Activated T-helper 2 cell treated with anti-CD3 and anti-CD28 coated beads, Interferon-gamma antibody, Interleukin-2, Interleukin-4, amounts not matched to agents 10 μg/mL and 5 μg/mL and 100 μg/mL, durations not matched to agents 14 hours and 24 hours and 36 hours (primary cell): ENCODE measurements at regions not wholly inside any gene's neighbourhood (a gene's known extent, or its start where the extent isn't known, plus 50 kb on each side); places are given as distances from the start of the nearest gene placed in this dataset.
"Not testable (repeated sequence)": the region's sequence is repeated elsewhere in the genome, so short reads cannot be mapped to it uniquely, and the experiment has no call there.

ENCODE experiments used
- DNase-seq: peaks from one replicate; pipeline ENCODE4 v3.0.0; 2021; ENCODE audit warnings: low spot score
- H3K27ac Mint-ChIP-seq: one replicate; pipeline ENCODE4 v1.8.0; 2021; ENCODE audit warnings: mixed read lengths
- H3K27me3 Mint-ChIP-seq: one replicate; pipeline ENCODE4 v1.8.0; 2021; ENCODE audit warnings: low read depth, mixed read lengths
- H3K36me3 Mint-ChIP-seq: one replicate; pipeline ENCODE4 v1.8.0; 2021; ENCODE audit warnings: low read depth, mixed read lengths
- H3K4me1 Mint-ChIP-seq: one replicate; pipeline ENCODE4 v1.8.0; 2021; ENCODE audit warnings: low read depth, mixed read lengths
- H3K4me3 Mint-ChIP-seq: one replicate; pipeline ENCODE4 v1.8.0; 2021; ENCODE audit warnings: low read depth, mild to moderate bottlenecking, moderate library complexity, mixed read lengths
- H3K9me3 Mint-ChIP-seq: one replicate; pipeline ENCODE4 v1.8.0; 2021; ENCODE audit warnings: mixed read lengths
- intact Hi-C: fragments of 100-400 bp; cut with micrococcal nuclease; formaldehyde crosslinking; loops from one replicate; pipeline ENCODE4 v1.15.1; 2023

DNA sequence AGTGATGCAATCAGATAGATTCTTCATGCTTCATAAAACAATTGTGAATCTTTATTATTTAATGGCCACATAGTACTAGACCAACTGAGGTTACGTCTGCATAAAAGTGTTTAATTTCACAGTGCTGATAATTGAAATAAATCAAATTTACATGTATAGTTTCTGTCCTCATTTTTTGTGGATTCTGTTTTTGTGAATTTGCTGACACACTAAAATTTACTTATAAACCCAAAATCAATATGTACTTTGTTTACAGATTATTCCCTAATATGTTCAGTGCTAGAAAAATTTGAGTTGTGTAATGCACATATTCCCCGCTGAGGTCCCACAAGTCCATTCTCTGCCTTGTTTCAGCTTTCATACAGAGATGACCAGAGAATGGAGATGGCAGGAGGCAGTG, 759.8 kb downstream of the CENPC start:
- H3K27ac Mint-ChIP-seq, result no peak overlapping the region
- intact Hi-C loops, result no loop called here
- no peaks in the 10 kb centered on the region for H3K27me3 Mint-ChIP-seq
- peaks cover 8% of the 10 kb centered on the region for H3K9me3 Mint-ChIP-seq
- DNase-seq, result no peak
- H3K4me1 Mint-ChIP-seq, result no peaks in the 10 kb centered on the region
- H3K36me3 Mint-ChIP-seq, result no peaks in the 10 kb centered on the region
- H3K4me3 Mint-ChIP-seq, result no peak overlapping the region

DNA sequence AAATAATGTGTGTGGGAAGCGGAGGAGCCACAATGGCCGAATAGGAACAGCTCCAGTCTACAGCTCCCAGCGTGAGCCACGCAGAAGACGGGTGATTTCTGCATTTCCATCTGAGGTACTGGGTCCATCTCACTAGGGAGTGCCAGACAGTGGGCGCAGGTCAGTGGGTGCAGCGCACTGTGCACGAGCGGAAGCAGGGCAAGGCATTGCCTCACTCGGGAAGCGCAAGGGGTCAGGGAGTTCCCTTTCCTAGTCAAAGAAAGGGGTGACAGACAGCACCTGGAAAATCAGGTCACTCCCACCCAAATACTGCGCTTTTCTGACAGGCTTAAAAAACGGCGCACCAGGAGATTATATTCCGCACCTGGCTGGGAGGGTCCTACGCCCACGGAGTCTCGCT, 762.6 kb downstream of the CENPC start:
- H3K4me3 Mint-ChIP-seq, H3K27me3 Mint-ChIP-seq, H3K36me3 Mint-ChIP-seq, intact Hi-C loops, H3K27ac Mint-ChIP-seq, H3K4me1 Mint-ChIP-seq, DNase-seq: not testable (repeated sequence)
- peaks cover 19% of the 10 kb centered on the region for H3K9me3 Mint-ChIP-seq

DNA sequence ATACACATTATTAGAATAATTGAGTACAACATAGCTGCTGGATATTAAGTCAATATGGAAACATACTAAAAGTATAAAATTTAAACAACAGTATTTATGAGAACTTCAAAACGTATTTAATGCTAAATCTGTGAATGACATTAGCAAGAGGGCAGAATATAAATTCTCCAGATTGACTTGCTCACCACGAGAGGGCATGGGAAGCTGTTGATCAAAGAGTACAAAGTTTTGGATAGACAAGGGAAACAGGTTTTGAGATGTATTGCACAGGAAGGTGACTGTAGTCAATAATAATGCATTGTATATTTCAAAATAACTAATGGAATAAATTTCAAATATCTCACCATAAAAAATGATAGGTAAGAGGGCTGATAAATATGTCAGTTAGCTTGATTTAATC, 768.2 kb downstream of the CENPC start:
- H3K4me1 Mint-ChIP-seq, result no peaks in the 10 kb centered on the region
- H3K4me3 Mint-ChIP-seq, result no peak overlapping the region
- no peaks in the 10 kb centered on the region for H3K36me3 Mint-ChIP-seq
- H3K27me3 Mint-ChIP-seq, result no peaks in the 10 kb centered on the region
- peaks cover 24% of the 10 kb centered on the region for H3K9me3 Mint-ChIP-seq
- DNase-seq, result no peak
- intact Hi-C loops, result no loop called here
- no peak overlapping the region for H3K27ac Mint-ChIP-seq

DNA sequence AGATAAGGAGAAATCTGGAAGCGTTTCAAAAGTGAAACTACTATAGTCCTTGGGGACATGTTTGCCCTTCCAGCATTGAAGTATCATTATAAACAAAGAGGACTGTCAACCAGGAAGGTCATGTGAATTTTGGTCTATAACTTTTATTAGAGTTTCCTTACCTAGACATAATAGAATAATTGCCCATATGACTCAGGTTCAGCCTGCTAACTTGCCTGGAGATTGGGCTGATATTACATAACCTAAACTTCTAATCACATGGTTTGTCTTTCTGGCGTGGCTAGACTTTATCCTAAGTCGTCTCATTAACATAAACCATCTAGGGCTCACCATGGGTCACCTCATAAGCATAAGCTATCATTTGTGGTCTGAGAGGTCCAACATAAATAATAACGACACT, 775.9 kb downstream of the CENPC start:
- intact Hi-C loops, result no loop called here
- Mint-ChIP-seq H3K27ac (no peak overlapping the region), H3K9me3 (peaks cover 9% of the 10 kb centered on the region), H3K4me3 (no peak overlapping the region), H3K36me3 (no peaks in the 10 kb centered on the region), H3K27me3 (no peaks in the 10 kb centered on the region), H3K4me1 (no peaks in the 10 kb centered on the region)
- DNase-seq, result no peak

DNA sequence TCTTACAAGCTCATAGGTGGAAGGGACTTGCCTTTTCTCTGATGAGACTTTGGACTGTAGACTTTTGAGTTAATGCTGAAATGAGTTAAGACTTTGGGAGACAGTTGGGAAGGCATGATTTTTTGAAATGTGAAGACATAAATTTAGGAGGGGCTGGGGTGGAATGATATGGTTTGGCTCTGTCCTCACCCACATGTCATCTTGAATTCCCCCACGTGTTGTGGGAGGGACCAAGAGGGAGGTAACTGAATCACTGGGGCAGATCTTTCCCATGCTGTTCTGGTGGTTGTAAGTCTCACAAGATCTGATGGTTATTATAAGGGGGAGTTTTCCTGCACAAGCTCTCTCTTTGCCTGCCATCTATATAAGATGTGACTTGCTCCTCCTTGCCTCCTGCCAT, 777.9 kb downstream of the CENPC start:
- no peak for DNase-seq
- Mint-ChIP-seq H3K4me3 (no peak overlapping the region), H3K27me3 (no peaks in the 10 kb centered on the region), H3K9me3 (peaks cover 11% of the 10 kb centered on the region), H3K27ac (no peak overlapping the region), H3K36me3 (no peaks in the 10 kb centered on the region), H3K4me1 (no peaks in the 10 kb centered on the region)
- intact Hi-C loops, result no loop called here

DNA sequence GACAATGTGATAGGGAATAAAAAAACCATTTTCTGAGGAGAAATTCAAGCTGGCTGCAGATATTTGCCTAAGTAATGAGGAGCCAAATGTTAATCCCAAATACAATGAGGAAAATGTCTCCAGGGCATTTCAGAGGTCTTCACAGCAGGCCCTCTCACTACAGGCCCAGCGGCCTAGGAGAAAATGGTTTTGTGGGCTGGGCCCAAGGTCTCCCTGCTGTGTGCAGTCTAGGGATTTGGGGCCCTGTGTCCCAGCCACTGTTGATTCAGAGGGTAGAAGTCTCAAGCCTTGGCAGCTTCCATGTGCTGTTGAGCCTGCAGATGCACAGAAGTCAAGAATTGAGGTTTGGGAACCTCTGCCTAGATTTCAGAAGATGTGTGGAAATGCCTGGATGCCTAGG, 778.7 kb downstream of the CENPC start:
- Mint-ChIP-seq H3K4me1 (no peaks in the 10 kb centered on the region), H3K27me3 (no peaks in the 10 kb centered on the region), H3K9me3 (peaks cover 11% of the 10 kb centered on the region), H3K36me3 (no peaks in the 10 kb centered on the region), H3K4me3 (no peak overlapping the region), H3K27ac (no peak overlapping the region)
- intact Hi-C loops, result no loop called here
- DNase-seq, result no peak

DNA sequence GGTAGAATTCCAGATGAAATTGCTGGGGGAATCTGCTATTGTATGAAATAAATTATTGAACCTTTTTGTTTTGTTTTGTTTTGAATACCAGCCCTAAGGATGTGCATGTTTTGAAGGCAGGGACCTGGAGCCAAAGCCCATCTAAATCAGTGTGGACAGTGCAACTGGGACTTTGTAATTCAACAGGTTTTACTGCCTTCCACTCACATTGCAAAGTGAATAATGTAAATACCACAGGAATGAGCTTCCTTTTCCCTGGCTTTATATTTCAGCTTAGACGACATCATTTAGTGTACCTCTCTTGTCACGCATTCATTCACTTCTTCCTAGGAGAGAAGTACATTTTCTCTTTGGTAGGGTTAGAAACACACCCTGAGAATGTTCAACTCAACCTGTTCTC, 795.0 kb downstream of the CENPC start:
- no peaks in the 10 kb centered on the region for H3K9me3 Mint-ChIP-seq
- no peaks in the 10 kb centered on the region for H3K4me1 Mint-ChIP-seq
- intact Hi-C loops, result no loop called here
- H3K36me3 Mint-ChIP-seq, result no peaks in the 10 kb centered on the region
- no peak overlapping the region for H3K4me3 Mint-ChIP-seq
- no peaks in the 10 kb centered on the region for H3K27me3 Mint-ChIP-seq
- DNase-seq, result no peak
- H3K27ac Mint-ChIP-seq, result no peak overlapping the region

DNA sequence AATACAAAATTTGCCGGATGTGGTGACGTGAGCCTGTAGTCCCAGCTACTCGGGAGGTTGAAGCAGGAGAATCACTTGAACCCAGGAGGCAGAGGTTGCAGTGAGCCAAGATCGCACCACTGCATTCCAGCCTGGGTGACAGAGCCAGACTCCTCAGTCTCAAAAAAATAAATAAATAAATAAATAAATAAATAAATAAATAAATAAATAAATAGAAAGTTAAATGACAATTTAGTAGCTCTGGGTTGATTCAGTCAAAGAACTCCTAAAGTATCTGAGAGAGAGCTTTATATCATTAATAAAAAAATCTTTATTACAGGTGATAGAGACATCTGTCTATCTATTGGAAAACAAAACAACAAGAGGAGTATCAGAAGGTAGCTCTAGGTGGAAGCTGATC, 798.4 kb downstream of the CENPC start:
- H3K27ac Mint-ChIP-seq, H3K9me3 Mint-ChIP-seq, H3K4me3 Mint-ChIP-seq, H3K27me3 Mint-ChIP-seq, DNase-seq, intact Hi-C loops, H3K36me3 Mint-ChIP-seq, H3K4me1 Mint-ChIP-seq: not testable (repeated sequence)

DNA sequence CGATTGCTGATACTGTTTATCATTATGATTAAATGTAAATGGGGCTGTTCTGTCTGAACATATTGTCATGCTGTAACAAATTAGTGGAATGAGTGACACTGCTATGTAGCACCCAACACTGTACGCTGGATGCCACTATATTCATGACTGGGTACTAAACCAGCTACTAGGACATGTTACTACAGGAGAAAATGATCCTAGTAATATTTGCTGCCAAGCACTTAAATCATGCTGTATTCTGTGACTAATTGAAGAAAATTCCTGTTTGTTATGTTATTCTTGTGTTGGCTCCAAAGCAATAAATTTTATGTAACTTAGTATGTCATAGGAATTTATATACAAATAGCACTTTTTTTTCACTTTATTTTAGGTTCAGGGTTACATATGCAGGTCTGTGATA, 804.2 kb downstream of the CENPC start:
- H3K27me3 Mint-ChIP-seq, result no peaks in the 10 kb centered on the region

DNA sequence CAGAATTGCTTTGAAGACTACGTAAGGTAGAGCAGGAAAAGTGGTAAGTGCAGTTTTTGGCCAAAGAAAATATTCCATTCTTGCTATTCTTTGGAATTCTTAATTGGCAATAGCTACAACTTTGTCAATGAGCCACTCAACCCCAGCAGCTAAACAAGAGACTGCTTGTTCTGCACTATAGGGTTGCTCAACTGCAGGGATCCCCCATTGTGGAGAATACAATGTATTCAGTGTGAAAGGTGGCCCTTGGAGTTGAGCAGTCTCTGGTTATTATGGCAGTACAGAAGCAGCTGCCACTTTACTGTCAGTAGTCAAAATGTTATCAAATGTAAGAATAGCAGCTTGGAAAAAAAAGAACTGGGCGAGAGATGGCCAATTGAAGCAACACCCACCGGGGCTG, 808.7 kb downstream of the CENPC start:
- no peak for DNase-seq
- H3K36me3 Mint-ChIP-seq, result no peaks in the 10 kb centered on the region
- no peak overlapping the region for H3K4me3 Mint-ChIP-seq
- intact Hi-C loops, result no loop called here
- no peaks in the 10 kb centered on the region for H3K4me1 Mint-ChIP-seq
- no peak overlapping the region for H3K27ac Mint-ChIP-seq
- no peaks in the 10 kb centered on the region for H3K27me3 Mint-ChIP-seq
- peaks cover 5% of the 10 kb centered on the region for H3K9me3 Mint-ChIP-seq

More for the DNA sequence above, 804.2 kb downstream of the CENPC start:
- Mint-ChIP-seq H3K9me3 (peaks cover 7% of the 10 kb centered on the region), H3K4me1 (no peaks in the 10 kb centered on the region), H3K36me3 (no peaks in the 10 kb centered on the region), H3K4me3 (no peak overlapping the region), H3K27ac (no peak overlapping the region)
- DNase-seq, result no peak
- intact Hi-C loops, result no loop called here

DNA sequence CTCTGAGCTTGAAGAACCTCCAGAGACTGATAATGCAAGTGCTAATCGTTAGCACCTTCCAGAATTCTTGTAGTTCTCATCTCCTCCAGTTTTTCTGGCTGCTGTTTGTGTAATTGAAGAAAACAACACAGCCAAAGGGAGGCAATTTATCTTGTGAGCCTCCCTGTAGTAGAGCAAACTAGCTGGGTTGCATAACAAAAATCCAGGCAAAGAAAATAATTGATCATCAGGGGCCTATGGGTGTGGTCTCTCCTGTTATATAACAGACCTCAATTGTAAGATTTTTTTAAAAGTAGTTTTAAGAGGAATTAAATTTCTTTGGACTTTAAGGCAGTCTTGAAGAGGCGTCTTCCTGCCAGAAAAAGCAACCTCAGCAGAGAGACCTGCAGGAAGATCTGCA, 817.0 kb downstream of the CENPC start:
- intact Hi-C loops, result no loop called here
- H3K27ac Mint-ChIP-seq, result no peak overlapping the region
- no peaks in the 10 kb centered on the region for H3K4me1 Mint-ChIP-seq
- no peaks in the 10 kb centered on the region for H3K27me3 Mint-ChIP-seq
- DNase-seq, result no peak
- H3K9me3 Mint-ChIP-seq, result peaks cover 9% of the 10 kb centered on the region
- no peaks in the 10 kb centered on the region for H3K36me3 Mint-ChIP-seq
- H3K4me3 Mint-ChIP-seq, result no peak overlapping the region

DNA sequence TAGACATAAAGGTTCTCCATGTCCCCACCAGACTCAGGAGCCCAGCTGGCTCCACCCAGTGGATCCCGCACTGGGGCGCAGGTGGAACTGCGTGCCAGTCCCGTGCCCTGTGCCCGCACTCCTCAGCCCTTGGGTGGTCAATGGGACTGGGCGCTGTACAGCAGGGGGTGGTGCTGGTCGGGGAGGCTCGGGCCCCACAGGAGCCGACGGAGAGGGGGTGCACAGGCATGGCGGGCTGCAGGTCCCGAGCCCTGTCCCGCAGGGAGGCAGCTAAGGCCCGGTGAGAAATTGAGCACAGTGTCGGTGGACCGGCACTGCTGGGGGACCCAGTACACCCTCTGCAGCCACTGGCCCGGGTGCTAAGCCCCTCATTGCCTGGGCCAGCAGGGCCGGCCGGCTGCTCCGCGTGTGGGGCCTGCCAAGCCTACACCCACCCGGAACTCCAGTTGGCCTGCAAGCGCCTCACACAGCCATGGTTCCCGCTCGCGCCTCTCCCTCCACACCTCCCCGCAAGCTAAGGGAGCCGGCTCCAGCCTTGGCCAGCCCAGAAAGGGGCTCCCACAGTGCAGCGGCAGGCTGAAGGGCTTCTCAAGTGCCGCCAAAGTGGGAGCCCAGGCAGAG, 832.9 kb downstream of the CENPC start:
- H3K4me3 Mint-ChIP-seq, H3K4me1 Mint-ChIP-seq, DNase-seq, H3K36me3 Mint-ChIP-seq, H3K27me3 Mint-ChIP-seq, intact Hi-C loops, H3K27ac Mint-ChIP-seq: not testable (repeated sequence)
- H3K9me3 Mint-ChIP-seq, result peaks cover 21% of the 10 kb centered on the region

DNA sequence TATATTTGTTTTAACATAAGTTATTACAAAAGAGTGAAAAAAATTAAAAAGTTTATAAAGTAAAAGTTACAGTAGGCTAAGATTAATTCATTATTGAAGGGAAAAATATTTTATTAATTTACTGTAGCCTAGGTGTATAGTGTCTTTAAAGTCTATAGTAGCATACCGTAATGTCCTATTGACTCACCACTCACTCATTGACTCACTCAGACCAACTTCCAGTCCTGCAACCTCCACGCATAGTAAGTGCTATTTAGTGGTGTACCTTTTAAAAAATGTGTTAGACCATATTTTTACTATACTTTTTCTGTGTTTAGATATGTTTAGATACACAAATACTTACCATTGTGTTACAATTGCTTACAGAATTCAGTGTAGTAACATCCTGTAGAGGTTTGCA, 841.1 kb downstream of the CENPC start:
- intact Hi-C loops, result no loop called here
- Mint-ChIP-seq H3K4me1 (no peaks in the 10 kb centered on the region), H3K9me3 (peaks cover 4% of the 10 kb centered on the region), H3K27ac (no peak overlapping the region), H3K4me3 (no peak overlapping the region), H3K27me3 (no peaks in the 10 kb centered on the region), H3K36me3 (no peaks in the 10 kb centered on the region)
- no peak for DNase-seq

DNA sequence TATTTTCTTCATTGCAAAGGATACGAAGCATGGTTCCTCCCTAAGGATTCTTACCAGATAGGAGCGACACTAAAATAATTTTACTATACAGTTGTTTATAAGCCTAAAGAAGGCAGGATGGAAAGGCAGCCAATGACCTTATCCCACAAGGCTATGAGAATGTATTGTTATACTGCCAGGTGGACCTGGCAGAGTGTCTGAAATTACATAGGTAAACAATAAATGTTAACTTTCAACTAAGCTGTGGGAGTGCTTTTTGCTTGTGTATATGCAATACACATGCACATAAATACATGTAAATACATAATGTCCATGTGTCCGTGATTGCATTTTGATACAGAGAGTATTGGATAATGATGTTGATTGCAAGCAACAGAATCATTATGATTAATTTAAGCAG, 850.6 kb downstream of the CENPC start:
- DNase-seq, result no peak
- H3K27me3 Mint-ChIP-seq, result no peaks in the 10 kb centered on the region
- no peak overlapping the region for H3K4me3 Mint-ChIP-seq
- H3K9me3 Mint-ChIP-seq, result no peaks in the 10 kb centered on the region
- H3K4me1 Mint-ChIP-seq, result no peaks in the 10 kb centered on the region
- intact Hi-C loops, result no loop called here
- H3K27ac Mint-ChIP-seq, result no peak overlapping the region
- no peaks in the 10 kb centered on the region for H3K36me3 Mint-ChIP-seq
